Panc1 (cell line): ENCODE measurements at regions not wholly inside any gene's neighbourhood (a gene's known extent, or its start where the extent isn't known, plus 50 kb on each side); places are given as distances from the start of the nearest gene placed in this dataset.

Source experiments
- POLR2AphosphoS5 ChIP-seq: IDR thresholded peaks from 2 replicates; pipeline ENCODE4 v1.6.1; 2012; ENCODE audit warnings: mild to moderate bottlenecking, low read depth, low read length, moderate library complexity
- REST ChIP-seq, 2 experiments: IDR thresholded peaks; 2 replicates each; pipeline ENCODE4 v1.6.1; 2011 to 2012; ENCODE audit warnings: low read depth in 2 of 2, control low read depth in 1 of 2, low read length in 1 of 2, mild to moderate bottlenecking in 1 of 2, moderate library complexity in 1 of 2; ENCODE audit not compliant: insufficient read depth in 1 of 2

DNA sequence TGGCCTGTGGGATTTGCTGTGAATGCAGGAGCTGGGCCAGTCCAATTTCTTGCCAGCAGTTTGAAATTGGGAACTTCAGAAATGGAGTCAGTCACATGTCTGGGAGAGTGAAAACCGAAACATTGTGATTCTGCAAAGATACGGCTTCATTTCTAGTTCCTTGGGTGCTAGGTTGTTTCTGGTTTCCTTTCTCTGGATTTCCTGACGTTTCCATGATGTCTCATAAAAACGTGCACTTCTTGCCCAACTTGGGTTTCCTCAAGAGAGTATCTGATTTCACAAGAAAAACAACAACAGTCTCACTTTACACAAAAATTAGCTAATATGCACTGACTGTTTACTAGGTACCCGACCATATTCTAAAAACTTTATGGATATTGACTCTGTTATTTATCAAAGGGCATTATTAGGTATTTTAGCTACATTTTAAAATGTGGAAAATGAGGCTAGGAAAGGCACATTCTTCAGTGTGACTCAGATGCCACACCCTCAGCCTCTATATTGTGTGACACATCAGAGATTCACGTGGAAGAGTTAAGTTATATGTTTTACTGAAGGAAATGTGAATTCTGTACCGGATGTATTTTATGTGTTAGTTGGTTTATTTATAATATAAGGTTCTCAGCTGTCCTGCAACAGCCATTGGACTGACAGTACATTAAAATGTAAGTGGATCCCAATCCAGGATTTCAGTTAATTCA lies 225.0 kb upstream of the PUDP start:
- no peak for TF ChIP-seq POLR2AphosphoS5
- TF ChIP-seq REST (IDR thresholded peaks at IDR 0.05; ENCODE audit: insufficient read depth in 1 of 2, low read depth in 2 of 2, low read length in 1 of 2) = no peak
